KMS-11 (cell line): ENCODE measurements at regions not wholly inside any gene's neighbourhood (a gene's known extent, or its start where the extent isn't known, plus 50 kb on each side); places are given as distances from the start of the nearest gene placed in this dataset.

ENCODE experiments used
- H2AFZ ChIP-seq: fragments of 200-600 bp; sonication (generic); 2 replicates; pipeline ENCODE4 v1.6.1; 2016; ENCODE audit warnings: antibody characterized with exemption, mixed run types, low read depth
- H3K27ac ChIP-seq: fragments of 200-600 bp; sonication (generic); 2 replicates; pipeline ENCODE4 v1.6.1; 2016; ENCODE audit warnings: mild to moderate bottlenecking, mixed run types
- H3K27me3 ChIP-seq: fragments of 200-600 bp; sonication (generic); 2 replicates; pipeline ENCODE4 v1.6.1; 2017; ENCODE audit warnings: mild to moderate bottlenecking, low read depth, mixed run types, moderate library complexity; ENCODE audit not compliant: insufficient read depth
- H3K36me3 ChIP-seq: fragments of 200-600 bp; sonication (generic); 2 replicates; pipeline ENCODE4 v1.6.1; 2017; ENCODE audit warnings: mild to moderate bottlenecking, mixed run types; ENCODE audit not compliant: insufficient read depth
- H3K4me1 ChIP-seq: fragments of 200-600 bp; sonication (generic); 2 replicates; pipeline ENCODE4 v1.6.1; 2016; ENCODE audit warnings: mild to moderate bottlenecking, low read depth, mixed run types; ENCODE audit not compliant: poor library complexity, severe bottlenecking
- H3K4me2 ChIP-seq: fragments of 200-600 bp; sonication (generic); 2 replicates; pipeline ENCODE4 v1.7.0; 2016; ENCODE audit warnings: mild to moderate bottlenecking, mixed run types
- H3K4me3 ChIP-seq: fragments of 200-600 bp; sonication (generic); IDR thresholded peaks from 2 replicates; pipeline ENCODE4 v1.6.1; 2017; ENCODE audit warnings: low read depth, low read length, mixed read lengths; ENCODE audit not compliant: insufficient read depth
- H3K79me2 ChIP-seq: fragments of 200-600 bp; sonication (generic); 2 replicates; pipeline ENCODE4 v1.6.1; 2016; ENCODE audit warnings: low read depth, mixed run types; ENCODE audit not compliant: insufficient read depth
- H3K9ac ChIP-seq: fragments of 200-600 bp; sonication (generic); 2 replicates; pipeline ENCODE4 v1.6.1; 2016; ENCODE audit warnings: mild to moderate bottlenecking, mixed run types
- H4K20me1 ChIP-seq: fragments of 200-600 bp; sonication (generic); 2 replicates; pipeline ENCODE4 v1.6.1; 2016; ENCODE audit warnings: mild to moderate bottlenecking, mixed run types; ENCODE audit not compliant: insufficient read depth
- TF ChIP-seq, protein P1 (sequence below): fragments of 200-600 bp; sonication (generic); conservative IDR thresholded peaks from 2 replicates; pipeline ENCODE4 v1.6.1; 2017; ENCODE audit warnings: low read depth, mild to moderate bottlenecking, antibody characterized with exemption, low read length, moderate library complexity, mixed read lengths

DNA sequence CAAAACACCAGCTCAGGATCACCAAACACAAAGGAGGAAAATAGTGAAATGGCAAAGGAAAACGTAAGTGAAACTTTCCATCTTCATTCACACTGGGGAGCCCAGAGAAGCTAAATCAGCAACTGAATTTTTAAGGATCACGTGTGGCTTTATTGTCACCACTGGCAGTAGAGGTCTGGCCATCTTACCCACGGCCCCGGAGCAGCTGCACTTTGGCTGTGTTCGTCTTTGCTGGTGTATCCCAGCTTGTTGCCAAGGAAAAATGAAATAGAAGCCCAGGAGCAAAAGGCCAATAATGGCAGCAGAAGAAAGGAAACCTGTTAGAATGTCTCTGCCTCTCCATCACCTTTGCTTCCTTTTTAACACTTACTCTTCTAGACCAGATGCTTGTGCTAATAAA lies 274.7 kb downstream of the FOXO1 start:
- H4K20me1 ChIP-seq: no peaks in the 10 kb centered on the region

DNA sequence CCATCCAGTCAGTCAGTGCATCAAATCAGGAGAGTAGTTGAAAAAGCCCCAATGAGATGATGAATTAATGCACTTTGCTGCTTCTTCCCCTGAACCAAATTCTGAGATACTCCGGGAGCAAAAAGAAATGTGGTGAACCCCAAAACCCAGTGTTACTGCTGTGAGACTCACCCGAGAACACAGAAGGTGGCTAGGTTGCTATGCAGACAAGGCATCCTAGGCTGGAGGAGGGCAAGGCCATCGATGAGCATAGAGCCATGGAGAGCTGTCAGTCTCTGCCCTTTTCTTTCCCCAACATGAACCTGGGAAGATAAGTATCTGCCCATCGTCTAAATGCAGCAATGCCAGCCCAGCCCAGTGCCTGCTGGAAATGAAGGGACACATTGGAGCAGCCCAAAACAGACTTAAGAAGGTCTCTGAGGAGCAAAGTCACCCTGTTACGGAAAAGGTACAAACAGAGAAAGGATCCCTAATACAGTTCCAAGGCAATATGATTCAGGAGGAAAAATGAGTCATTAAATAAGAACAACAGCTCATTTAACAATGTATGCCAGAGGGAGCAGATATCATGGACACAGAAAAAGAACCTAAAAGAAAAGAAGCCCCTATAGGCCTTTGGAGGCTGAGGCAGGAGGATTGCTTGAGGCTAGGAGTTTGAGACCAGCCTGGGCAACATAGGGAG lies 272.0 kb downstream of the FOXO1 start:
- H3K9ac ChIP-seq: no peak overlapping the region
- no peaks in the 10 kb centered on the region for H3K27me3 ChIP-seq

More for the DNA sequence above, 274.7 kb downstream of the FOXO1 start:
- H2AFZ ChIP-seq: no peak overlapping the region
- H3K27me3 ChIP-seq: no peaks in the 10 kb centered on the region
- H3K9ac ChIP-seq: no peak overlapping the region
- no peak overlapping the region for H3K4me3 ChIP-seq
- H3K4me1 ChIP-seq: no peaks in the 10 kb centered on the region
- no peak overlapping the region for H3K4me2 ChIP-seq
- H3K79me2 ChIP-seq: no peaks in the 10 kb centered on the region
- TF ChIP-seq, protein P1, sequence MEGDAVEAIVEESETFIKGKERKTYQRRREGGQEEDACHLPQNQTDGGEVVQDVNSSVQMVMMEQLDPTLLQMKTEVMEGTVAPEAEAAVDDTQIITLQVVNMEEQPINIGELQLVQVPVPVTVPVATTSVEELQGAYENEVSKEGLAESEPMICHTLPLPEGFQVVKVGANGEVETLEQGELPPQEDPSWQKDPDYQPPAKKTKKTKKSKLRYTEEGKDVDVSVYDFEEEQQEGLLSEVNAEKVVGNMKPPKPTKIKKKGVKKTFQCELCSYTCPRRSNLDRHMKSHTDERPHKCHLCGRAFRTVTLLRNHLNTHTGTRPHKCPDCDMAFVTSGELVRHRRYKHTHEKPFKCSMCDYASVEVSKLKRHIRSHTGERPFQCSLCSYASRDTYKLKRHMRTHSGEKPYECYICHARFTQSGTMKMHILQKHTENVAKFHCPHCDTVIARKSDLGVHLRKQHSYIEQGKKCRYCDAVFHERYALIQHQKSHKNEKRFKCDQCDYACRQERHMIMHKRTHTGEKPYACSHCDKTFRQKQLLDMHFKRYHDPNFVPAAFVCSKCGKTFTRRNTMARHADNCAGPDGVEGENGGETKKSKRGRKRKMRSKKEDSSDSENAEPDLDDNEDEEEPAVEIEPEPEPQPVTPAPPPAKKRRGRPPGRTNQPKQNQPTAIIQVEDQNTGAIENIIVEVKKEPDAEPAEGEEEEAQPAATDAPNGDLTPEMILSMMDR: no peak
- no peak overlapping the region for H3K27ac ChIP-seq
- H3K36me3 ChIP-seq: no peaks in the 10 kb centered on the region

GRCh38 chr13:40398065-40398464 lies 268.4 kb downstream of the FOXO1 start:
- no peak overlapping the region for H3K9ac ChIP-seq
- no peak overlapping the region for H2AFZ ChIP-seq
- H3K36me3 ChIP-seq: no peaks in the 10 kb centered on the region
- TF ChIP-seq, protein P1: no peak
- no peaks in the 10 kb centered on the region for H3K27me3 ChIP-seq
- H3K4me3 ChIP-seq: no peak overlapping the region
- no peak overlapping the region for H3K27ac ChIP-seq
- H3K79me2 ChIP-seq: no peaks in the 10 kb centered on the region
- H3K4me2 ChIP-seq: no peak overlapping the region
- H4K20me1 ChIP-seq: no peaks in the 10 kb centered on the region
- no peaks in the 10 kb centered on the region for H3K4me1 ChIP-seq

More for the DNA sequence above, 272.0 kb downstream of the FOXO1 start:
- Histone ChIP-seq H3K4me1 (no peaks in the 10 kb centered on the region), H2AFZ (no peak overlapping the region), H3K27ac (no peak overlapping the region), H4K20me1 (no peaks in the 10 kb centered on the region), H3K36me3 (no peaks in the 10 kb centered on the region), H3K4me2 (no peak overlapping the region), H3K79me2 (no peaks in the 10 kb centered on the region), H3K4me3 (no peak overlapping the region)
- TF ChIP-seq, protein P1: no peak

DNA sequence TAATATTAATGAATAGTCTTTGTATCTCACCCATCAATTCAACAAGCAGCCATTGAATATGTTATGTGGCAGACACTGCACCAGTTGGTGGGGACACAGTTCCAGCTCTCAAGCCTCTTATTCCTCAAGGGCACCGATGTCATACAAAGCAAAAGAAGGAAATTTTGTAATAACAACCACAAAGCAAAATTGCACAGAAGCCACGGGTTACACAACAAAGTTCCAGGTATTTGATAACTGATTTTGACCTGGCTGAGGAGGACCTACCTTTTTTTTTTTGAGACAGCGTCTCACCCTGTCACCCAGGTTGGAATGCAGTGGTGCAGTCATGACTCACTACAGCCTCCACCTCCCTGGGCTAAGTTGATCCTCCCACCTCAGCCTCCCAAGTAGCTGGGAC lies 266.7 kb downstream of the FOXO1 start:
- TF ChIP-seq, protein P1: no peak
- Histone ChIP-seq H4K20me1 (no peaks in the 10 kb centered on the region), H3K9ac (no peak overlapping the region), H3K27ac (no peak overlapping the region), H3K4me1 (no peaks in the 10 kb centered on the region), H3K36me3 (no peaks in the 10 kb centered on the region), H2AFZ (no peak overlapping the region), H3K79me2 (no peaks in the 10 kb centered on the region), H3K4me3 (no peak overlapping the region), H3K4me2 (no peak overlapping the region), H3K27me3 (no peaks in the 10 kb centered on the region)
